ENCODE measurements at regions not wholly inside any gene's neighbourhood (a gene's known extent, or its start where the extent isn't known, plus 50 kb on each side); places are given as distances from the start of the nearest gene placed in this dataset.
A peak's percentile ranks its signal among the peaks of the same experiment; 100 is the strongest.

DNA sequence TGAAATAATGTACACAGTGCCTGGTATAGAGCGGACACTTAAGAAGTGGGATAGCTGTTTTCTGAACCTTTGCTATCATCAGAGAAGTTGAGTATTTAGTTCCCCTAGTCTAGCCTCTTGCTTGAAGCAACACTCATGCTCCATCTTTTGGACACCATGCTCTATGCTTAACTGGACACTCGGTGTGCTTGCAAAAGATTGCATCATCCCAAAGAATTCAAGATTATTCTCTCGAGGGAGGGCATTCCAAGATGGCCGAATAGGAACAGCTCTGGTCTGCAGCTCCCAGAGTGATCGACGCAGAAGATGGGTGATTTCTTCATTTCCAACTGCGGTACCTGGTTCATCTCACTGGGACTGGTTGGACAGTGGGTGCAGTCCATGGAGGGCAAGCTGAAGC lies 143.9 kb upstream of the FSHR start:
- no peak for DNase-seq

GRCh38 chr2:49296107-49296867 lies 142.0 kb upstream of the FSHR start:
- DNase-seq = no peak

DNA sequence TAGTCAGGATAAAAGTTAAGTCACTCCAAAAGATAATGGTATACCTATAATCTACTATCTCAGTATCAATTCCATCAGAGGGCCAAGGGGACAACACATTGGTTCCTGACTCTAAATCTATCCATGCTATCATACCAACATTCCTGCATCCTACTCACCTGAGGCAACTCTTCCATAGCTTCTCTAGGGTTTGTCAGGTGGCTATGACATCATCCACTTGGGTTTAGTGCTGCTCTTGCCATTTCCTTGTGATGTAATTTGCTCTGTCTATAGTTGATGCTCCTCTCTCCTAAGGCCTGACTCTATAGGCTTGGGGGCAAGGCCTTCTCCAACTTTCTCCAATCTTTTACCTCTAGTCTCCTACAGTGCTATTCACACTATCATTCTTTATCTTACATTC lies 139.9 kb upstream of the FSHR start:
- DNase-seq = no peak

DNA sequence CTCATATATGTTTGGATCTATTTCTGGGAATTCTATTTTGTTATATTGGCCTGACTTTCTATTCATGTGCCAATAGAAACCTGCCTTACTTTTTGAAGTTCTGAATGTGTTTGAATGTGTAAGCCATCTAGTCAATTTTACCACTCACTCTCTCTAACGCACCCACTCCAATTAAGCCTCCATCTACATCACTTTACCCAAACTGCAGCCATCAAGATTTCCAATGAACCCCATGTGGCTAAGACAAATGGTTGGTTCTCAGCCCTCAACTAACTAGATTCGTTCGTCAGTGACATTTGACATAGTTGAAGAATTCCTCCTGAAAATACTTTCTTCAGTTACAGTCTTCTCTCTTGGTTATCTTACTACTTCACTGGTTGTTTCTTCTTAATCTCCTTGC lies 137.3 kb upstream of the FSHR start:
- DNase-seq = no peak

DNA sequence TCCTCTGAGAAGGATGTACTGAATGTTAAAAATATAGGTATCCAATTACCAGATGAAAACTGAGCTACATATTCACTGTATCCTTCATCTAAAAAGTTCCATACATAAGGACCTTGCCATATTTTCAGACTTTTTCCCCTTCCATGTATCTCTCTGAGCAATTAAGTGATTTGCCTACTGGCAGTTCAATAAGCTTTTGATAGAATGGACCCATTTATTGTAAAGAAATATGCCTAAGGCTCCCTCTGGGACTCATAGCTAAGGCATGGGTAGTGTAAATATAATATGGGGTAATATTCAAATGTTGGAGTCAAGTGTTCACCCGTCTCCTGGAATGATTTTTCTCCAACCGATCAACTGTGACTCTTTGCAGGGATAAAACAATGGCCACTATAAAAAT lies 135.4 kb upstream of the FSHR start:
- DNase-seq = no peak

GRCh38 chr2:49288902-49289700 lies 134.8 kb upstream of the FSHR start:
- no peak for DNase-seq

DNA sequence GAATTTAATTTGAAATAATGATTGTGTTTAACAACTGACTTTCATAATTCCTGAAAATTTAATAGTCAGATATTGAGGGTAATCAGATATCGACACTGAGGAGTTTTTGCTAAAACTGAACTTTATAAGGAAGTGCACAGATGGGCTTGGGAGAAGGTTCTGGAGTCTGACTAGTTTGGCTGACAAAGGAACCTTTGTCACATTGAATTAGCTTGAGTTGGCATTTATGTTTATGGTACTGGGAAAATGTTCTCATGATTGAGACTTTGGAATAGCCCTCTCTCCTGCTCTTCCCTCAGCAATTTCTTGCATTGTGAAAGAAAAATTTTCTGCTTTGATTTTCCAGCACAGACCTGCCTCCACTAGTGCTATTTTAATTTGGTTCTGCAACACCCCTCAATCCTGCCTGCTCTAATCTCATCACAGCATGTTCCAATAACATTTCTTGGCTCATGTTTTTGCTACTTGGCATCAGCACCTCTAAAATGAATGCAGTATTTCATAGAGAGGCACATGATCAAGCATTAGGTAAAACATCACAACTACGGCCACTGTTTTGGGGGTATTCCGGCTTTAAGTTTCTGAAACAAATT lies 133.9 kb upstream of the FSHR start:
- DNase-seq = no peak

DNA sequence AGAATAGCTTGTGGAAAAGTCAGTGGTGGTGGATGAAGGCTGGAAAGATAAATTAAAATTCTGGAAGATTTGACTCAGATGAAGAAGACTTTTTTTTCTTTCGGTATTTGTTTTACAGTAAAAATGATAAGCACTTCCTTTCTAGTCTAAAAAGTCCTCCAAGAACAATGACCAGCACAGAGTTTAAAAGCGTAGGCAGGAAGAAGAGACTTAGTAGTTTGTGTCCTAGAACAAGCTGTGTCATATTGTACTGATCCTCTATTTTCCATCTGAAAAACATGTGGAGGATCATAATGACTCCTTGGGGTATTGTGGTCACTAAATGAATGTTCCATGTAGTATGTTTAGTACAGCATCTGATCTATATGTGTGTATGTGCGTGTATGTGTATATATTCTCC lies 132.4 kb upstream of the FSHR start:
- DNase-seq = no peak

DNA sequence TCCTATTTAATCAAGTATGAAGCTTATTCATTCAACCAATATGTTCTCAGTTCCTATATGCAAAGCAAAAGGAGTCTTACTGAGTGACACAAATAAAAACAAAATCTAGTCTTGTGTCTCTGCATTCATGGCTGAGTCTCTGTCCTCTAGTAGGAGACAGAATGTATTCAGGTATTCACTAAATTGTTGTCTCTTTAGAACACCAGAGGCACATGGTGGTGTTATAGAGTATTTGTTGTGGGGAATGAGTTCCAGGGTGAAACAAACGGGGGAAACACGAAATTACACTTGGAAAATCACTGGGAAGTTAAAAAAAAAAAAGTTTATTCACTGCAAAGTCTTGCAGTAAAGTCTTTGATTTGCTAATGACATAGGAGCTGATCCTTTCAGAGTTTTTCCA lies 131.7 kb upstream of the FSHR start:
- DNase-seq = no peak

DNA sequence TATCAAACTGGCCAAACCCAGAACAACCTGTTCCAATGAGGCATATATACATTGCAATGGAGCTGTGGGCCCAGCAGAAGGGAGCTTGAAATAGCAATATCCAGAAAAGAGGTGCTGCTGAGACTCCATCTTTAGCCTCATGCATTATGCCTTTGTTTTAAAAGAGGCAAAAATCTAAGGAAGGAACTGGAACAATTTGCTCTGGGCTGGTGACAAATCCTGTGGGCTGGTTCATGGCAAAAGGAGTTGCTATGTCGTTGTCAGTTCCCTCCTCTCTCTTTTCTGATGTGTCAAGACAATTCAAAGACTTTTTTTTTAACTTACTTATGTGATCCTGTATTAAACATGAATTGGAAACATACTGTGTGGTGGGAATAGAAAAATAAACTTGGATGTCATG lies 124.2 kb upstream of the FSHR start:
- no peak for DNase-seq

DNA sequence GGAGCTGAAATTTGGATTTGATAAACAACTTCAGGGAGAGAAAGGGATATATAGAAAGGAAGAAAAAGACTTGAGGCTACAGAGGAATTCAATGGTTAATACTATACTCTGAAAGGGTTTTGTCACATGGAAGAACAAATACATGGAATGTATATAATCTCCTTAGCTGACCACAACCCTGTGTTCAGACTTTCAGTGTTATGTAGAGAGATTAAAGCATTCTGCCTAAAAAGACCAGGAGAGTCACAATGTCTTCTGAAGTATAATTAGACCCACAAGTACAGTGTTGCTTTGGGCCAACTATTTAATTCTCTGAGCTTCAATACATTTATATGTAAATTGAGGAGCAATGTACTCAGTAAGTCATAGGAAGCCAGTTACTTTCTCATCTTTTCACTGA lies 123.8 kb upstream of the FSHR start:
- no peak for DNase-seq

DNA sequence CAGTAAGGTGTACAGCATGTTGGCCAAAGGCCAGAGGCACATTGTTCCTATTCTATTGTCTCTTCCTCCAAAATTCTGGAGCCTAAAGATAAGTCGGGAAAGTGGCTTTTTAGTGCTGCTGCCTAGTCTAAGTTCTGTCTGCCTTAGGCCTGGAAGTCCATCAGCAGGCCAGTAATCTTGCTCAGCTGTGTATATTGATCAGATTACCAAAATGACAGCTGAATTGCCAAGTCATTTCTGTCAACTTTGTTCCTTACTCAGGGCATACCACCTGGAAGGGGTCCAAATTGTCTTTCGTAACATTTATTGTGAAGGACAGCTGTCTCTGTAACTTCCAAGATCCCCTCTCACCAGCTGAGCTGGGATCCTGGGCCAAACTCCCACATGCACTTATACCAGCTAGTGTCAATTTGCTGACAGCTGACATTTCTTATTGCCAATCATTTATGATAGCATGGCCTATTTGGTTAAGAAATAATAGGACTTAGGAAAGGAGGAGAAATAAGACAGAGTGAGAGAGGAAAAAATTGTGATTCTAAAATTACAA lies 116.8 kb upstream of the FSHR start:
- DNase-seq = no peak

DNA sequence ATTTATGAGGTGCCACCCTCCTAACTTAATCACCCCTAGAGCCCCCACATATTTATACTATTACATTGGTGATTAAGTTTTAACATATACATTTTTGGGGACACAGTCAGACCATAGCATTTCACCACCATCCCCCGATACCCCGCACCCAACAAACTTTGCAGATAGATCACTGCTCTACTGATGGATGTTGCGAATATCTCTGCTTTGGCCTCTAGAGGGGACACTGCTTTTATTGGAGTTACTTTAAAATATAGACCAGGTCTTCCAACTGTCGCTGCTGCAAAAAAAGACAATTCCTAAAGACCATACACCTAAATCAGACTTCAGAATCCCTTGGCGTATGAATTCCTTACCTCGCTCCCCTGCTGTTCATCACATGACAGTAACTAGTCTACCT lies 115.8 kb upstream of the FSHR start:
- DNase-seq = no peak

- DNase-seq = no peak
These were observed 111.2 kb upstream of the FSHR start for GRCh38 chr2:49265471-49265870.

DNA sequence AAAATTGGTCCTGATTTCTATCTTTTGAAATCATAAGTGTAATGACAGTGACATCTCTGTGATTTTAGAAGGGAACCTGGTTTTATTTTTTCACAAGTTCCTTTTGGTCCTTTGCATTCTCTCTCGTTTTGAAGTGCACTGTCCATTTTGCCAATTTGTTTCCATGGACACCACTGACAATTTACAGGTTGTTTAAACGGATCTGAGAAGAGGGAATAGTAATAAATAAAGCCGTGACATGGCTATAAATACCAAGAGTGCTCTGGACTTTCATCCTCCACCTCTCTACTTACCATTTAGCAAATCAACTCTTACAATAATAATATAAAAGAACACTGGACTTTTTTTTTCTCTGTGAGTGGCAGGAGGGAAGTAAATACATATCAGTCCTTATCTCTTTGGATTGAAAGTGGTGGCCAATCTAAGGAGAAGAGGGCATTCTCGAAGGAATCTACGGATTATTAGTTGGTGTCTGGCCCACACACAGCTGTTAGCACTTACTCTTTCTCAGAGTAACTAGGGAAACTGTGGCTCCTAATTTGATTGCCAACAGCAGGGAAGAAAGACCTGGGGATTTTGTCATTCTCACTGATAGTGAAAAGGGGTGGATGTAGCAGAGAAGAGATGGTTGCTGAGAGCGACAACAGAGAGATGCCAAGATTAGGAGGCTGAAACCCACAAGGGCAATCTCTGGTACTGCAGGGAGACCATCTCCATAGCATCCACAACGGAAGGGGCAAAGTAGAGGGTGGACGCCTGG lies 108.7 kb upstream of the FSHR start:
- DNase-seq = no peak

GRCh38 chr2:49261781-49262180 lies 107.5 kb upstream of the FSHR start:
- DNase-seq = no peak

GRCh38 chr2:49260979-49261538 lies 106.7 kb upstream of the FSHR start:
- DNase-seq = no peak

- DNase-seq = no peak
These were observed 105.6 kb upstream of the FSHR start for GRCh38 chr2:49259926-49260325.

DNA sequence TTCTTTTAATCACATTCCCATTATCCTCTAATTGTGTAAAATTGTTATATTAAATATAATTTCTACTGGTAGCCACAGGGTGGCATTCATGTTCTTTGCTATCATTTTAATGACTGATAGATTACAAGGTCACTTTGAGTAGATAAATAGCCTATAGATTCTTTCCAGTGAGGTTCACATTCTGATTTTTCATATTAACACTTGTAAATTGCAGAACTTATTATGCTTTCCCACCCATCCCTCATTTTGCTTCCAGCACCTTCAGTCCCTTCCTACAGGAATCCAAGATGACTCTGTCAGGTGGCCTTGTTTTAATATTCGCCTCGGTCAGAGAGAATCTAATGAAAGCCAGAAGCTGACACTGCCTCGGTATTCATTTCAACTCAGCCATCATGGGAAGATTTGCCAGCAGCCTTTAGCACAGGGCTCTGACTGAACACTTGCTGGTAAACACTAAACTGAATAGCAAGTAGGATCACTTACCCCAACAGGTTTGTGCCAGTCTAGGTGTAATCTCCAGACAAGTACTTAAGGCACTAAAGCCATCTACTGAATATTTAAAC lies 101.2 kb upstream of the FSHR start:
- peak; percentile 79 for DNase-seq

DNA sequence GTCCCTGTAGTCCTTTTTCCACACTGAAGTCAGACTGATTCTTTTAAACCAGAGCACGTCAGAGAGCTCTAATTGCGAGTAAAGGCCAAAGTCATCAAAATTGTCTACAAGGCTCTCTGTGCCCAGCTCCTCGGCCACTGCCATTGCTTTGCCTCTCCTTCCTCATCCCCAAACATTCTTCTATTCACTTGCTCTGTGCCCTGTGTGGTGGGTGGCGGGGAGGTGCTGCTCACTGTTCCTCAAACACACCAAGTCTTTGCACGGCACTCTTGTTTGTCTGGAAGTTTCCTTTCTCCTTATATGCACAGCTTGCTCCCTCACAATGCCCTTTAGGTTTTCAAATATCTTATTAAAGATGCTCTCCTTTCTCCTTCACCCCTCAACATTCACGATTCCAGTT lies 100.1 kb upstream of the FSHR start:
- no peak for DNase-seq

- DNase-seq = no peak
These were observed 97.5 kb upstream of the FSHR start for GRCh38 chr2:49251766-49252165.

- no peak for DNase-seq
These were observed 96.9 kb upstream of the FSHR start for GRCh38 chr2:49251251-49251650.
